Central memory CD8-positive, alpha-beta T cell (primary cell): ENCODE measurements at regions not wholly inside any gene's neighbourhood (a gene's known extent, or its start where the extent isn't known, plus 50 kb on each side); places are given as distances from the start of the nearest gene placed in this dataset.

Experiments
- ATAC-seq: fragments of 150-1000 bp; cut with Tn5 transposase; replicated peaks from 2 replicates; pipeline ENCODE4 v1.10.0; 2022; ENCODE audit warnings: mild to moderate bottlenecking, moderate FRiP score, moderate number of reproducible peaks; ENCODE audit not compliant: poor library complexity, severe bottlenecking; ENCODE audit errors: extremely low read depth
- DNase-seq, 2 donors: peaks; one replicate each; pipeline ENCODE4 v3.0.0; 2021; ENCODE audit warnings: low spot score in 2 of 2
- H3K27ac Mint-ChIP-seq: one replicate; pipeline ENCODE4 v1.8.0; 2022; ENCODE audit warnings: low read depth, mild to moderate bottlenecking, moderate library complexity, mixed read lengths
- H3K27me3 Mint-ChIP-seq: one replicate; pipeline ENCODE4 v1.8.0; 2022; ENCODE audit warnings: mixed read lengths
- H3K36me3 Mint-ChIP-seq: one replicate; pipeline ENCODE4 v1.8.0; 2022; ENCODE audit warnings: mild to moderate bottlenecking, moderate library complexity, mixed read lengths; ENCODE audit not compliant: insufficient read depth
- H3K4me1 Mint-ChIP-seq: one replicate; pipeline ENCODE4 v1.8.0; 2022; ENCODE audit warnings: mixed read lengths
- H3K4me3 Mint-ChIP-seq: one replicate; pipeline ENCODE4 v1.8.0; 2022; ENCODE audit warnings: mild to moderate bottlenecking, moderate library complexity, mixed read lengths
- H3K9me3 Mint-ChIP-seq: one replicate; pipeline ENCODE4 v1.8.0; 2022; ENCODE audit warnings: mixed read lengths

GRCh38 chr5:173767574-173768266 is 120.4 kb upstream of the CPEB4 start:
- DNase-seq = no peak
- Mint-ChIP-seq H3K4me3 (no peak overlapping the region), H3K27ac (no peak overlapping the region), H3K4me1 (no peaks in the 10 kb centered on the region), H3K27me3 (peaks cover 18% of the 10 kb centered on the region), H3K9me3 (no peaks in the 10 kb centered on the region), H3K36me3 (no peaks in the 10 kb centered on the region)
- no peak for ATAC-seq

- H3K27me3 Mint-ChIP-seq = peaks cover 22% of the 10 kb centered on the region
- H3K27ac Mint-ChIP-seq = no peak overlapping the region
- H3K9me3 Mint-ChIP-seq = no peaks in the 10 kb centered on the region
- H3K4me1 Mint-ChIP-seq = no peaks in the 10 kb centered on the region
- DNase-seq (no peak), ATAC-seq (no peak)
- H3K4me3 Mint-ChIP-seq = no peak overlapping the region
- no peaks in the 10 kb centered on the region for H3K36me3 Mint-ChIP-seq
Measured at GRCh38 chr5:173768267-173768806, 119.8 kb upstream of the CPEB4 start.

- Mint-ChIP-seq H3K36me3 (no peaks in the 10 kb centered on the region), H3K9me3 (no peaks in the 10 kb centered on the region), H3K27ac (no peak overlapping the region), H3K27me3 (peaks cover 26% of the 10 kb centered on the region), H3K4me3 (no peak overlapping the region), H3K4me1 (no peaks in the 10 kb centered on the region)
- ATAC-seq (no peak), DNase-seq (no peak)
Measured at GRCh38 chr5:173768891-173769290, 119.3 kb upstream of the CPEB4 start.

GRCh38 chr5:173770637-173771036 is 117.5 kb upstream of the CPEB4 start:
- DNase-seq (no peak), ATAC-seq (no peak)
- Mint-ChIP-seq H3K27me3 (peaks cover 35% of the 10 kb centered on the region), H3K27ac (no peak overlapping the region), H3K4me1 (no peaks in the 10 kb centered on the region), H3K4me3 (no peak overlapping the region), H3K36me3 (no peaks in the 10 kb centered on the region), H3K9me3 (no peaks in the 10 kb centered on the region)

GRCh38 chr5:173771121-173771724 is 116.9 kb upstream of the CPEB4 start:
- peaks cover 35% of the 10 kb centered on the region for H3K27me3 Mint-ChIP-seq
- no peak overlapping the region for H3K27ac Mint-ChIP-seq
- H3K4me3 Mint-ChIP-seq = no peak overlapping the region
- DNase-seq = no peak
- H3K9me3 Mint-ChIP-seq = no peaks in the 10 kb centered on the region
- H3K4me1 Mint-ChIP-seq = no peaks in the 10 kb centered on the region
- H3K36me3 Mint-ChIP-seq = no peaks in the 10 kb centered on the region
- no peak for ATAC-seq

- no peaks in the 10 kb centered on the region for H3K36me3 Mint-ChIP-seq
- H3K27ac Mint-ChIP-seq = no peak overlapping the region
- no peaks in the 10 kb centered on the region for H3K4me1 Mint-ChIP-seq
- no peaks in the 10 kb centered on the region for H3K9me3 Mint-ChIP-seq
- no peak overlapping the region for H3K4me3 Mint-ChIP-seq
- DNase-seq (no peak), ATAC-seq (no peak)
- peaks cover 35% of the 10 kb centered on the region for H3K27me3 Mint-ChIP-seq
Measured at GRCh38 chr5:173771725-173772383, 116.3 kb upstream of the CPEB4 start.

- no peaks in the 10 kb centered on the region for H3K4me1 Mint-ChIP-seq
- no peak for DNase-seq
- peaks cover 35% of the 10 kb centered on the region for H3K27me3 Mint-ChIP-seq
- no peak overlapping the region for H3K27ac Mint-ChIP-seq
- H3K4me3 Mint-ChIP-seq = no peak overlapping the region
- H3K9me3 Mint-ChIP-seq = no peaks in the 10 kb centered on the region
- no peaks in the 10 kb centered on the region for H3K36me3 Mint-ChIP-seq
- no peak for ATAC-seq
Measured at GRCh38 chr5:173772384-173773059, 115.6 kb upstream of the CPEB4 start.

GRCh38 chr5:173774271-173774761 is 113.8 kb upstream of the CPEB4 start:
- DNase-seq (no peak), ATAC-seq (no peak)
- H3K36me3 Mint-ChIP-seq = no peaks in the 10 kb centered on the region
- H3K4me3 Mint-ChIP-seq = no peak overlapping the region
- H3K27me3 Mint-ChIP-seq = peaks cover 35% of the 10 kb centered on the region
- H3K9me3 Mint-ChIP-seq = no peaks in the 10 kb centered on the region
- H3K4me1 Mint-ChIP-seq = no peaks in the 10 kb centered on the region
- H3K27ac Mint-ChIP-seq = no peak overlapping the region

GRCh38 chr5:173775261-173776197 is 112.6 kb upstream of the CPEB4 start:
- Mint-ChIP-seq H3K4me3 (no peak overlapping the region), H3K36me3 (no peaks in the 10 kb centered on the region), H3K4me1 (no peaks in the 10 kb centered on the region), H3K27me3 (peaks cover 35% of the 10 kb centered on the region), H3K27ac (no peak overlapping the region), H3K9me3 (no peaks in the 10 kb centered on the region)
- no peak for DNase-seq
- no peak for ATAC-seq

GRCh38 chr5:173777149-173777548 is 111.0 kb upstream of the CPEB4 start:
- ATAC-seq (no peak), DNase-seq (no peak)
- peaks cover 10% of the 10 kb centered on the region for H3K4me1 Mint-ChIP-seq
- H3K27ac Mint-ChIP-seq = no peak overlapping the region
- no peaks in the 10 kb centered on the region for H3K9me3 Mint-ChIP-seq
- no peaks in the 10 kb centered on the region for H3K36me3 Mint-ChIP-seq
- peaks cover 24% of the 10 kb centered on the region for H3K27me3 Mint-ChIP-seq
- no peak overlapping the region for H3K4me3 Mint-ChIP-seq

- H3K27ac Mint-ChIP-seq = no peak overlapping the region
- DNase-seq = no peak
Measured at GRCh38 chr5:173777674-173778073, 110.5 kb upstream of the CPEB4 start.

More at GRCh38 chr5:173777674-173778073, 110.5 kb upstream of the CPEB4 start:
- no peaks in the 10 kb centered on the region for H3K9me3 Mint-ChIP-seq
- H3K4me3 Mint-ChIP-seq = no peak overlapping the region
- no peak for ATAC-seq
- peaks cover 19% of the 10 kb centered on the region for H3K27me3 Mint-ChIP-seq
- H3K4me1 Mint-ChIP-seq = peaks cover 13% of the 10 kb centered on the region
- H3K36me3 Mint-ChIP-seq = no peaks in the 10 kb centered on the region
